ENCODE measurements at regions not wholly inside any gene's neighbourhood (a gene's known extent, or its start where the extent isn't known, plus 50 kb on each side); places are given as distances from the start of the nearest gene placed in this dataset.
"Not testable (repeated sequence)": the region's sequence is repeated elsewhere in the genome, so short reads cannot be mapped to it uniquely, and the experiment has no call there.

DNA sequence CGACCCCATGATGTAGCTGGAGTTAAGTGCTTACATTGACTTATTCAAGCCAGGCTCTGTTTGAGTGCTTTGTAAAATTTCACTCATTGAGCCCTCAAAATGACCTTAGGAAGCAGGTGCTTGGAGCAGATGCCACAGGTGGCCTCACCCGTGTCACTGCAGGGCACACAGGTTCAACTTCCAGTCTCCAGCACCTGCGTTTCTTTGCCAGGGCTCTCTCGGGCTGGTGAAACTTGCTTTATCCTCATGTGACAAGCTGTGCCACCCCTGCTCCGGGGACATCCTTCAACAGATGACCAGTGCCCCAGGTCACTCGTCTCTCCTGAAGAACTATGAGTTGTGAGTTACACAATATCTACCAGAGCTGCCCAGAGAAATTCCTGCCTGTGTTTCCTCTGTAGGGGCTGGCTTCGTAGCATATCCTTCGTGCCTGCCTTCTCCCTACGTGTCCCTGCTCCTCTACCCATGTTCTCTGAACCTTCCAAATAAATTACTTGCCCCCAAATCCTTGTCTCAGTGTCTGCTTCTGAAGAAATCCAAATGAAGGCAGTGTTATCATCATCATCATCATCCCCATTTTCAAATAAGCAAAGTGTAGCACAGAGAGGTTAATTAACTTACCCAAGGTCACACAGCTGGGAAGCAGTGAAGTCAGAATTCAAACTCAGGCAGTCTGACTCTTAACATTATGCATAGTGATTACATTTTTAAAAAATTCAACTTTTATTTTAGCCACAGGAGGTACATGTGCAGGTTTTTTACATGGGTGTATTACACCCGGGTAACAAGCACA, 352.5 kb downstream of the NPIPA8 start:
- no peak for DNase-seq (ENCODE audit: low spot score)

GRCh38 chr16:17983114-17983513, 353.4 kb downstream of the NPIPA8 start:
- no peak for DNase-seq (ENCODE audit: low spot score)

DNA sequence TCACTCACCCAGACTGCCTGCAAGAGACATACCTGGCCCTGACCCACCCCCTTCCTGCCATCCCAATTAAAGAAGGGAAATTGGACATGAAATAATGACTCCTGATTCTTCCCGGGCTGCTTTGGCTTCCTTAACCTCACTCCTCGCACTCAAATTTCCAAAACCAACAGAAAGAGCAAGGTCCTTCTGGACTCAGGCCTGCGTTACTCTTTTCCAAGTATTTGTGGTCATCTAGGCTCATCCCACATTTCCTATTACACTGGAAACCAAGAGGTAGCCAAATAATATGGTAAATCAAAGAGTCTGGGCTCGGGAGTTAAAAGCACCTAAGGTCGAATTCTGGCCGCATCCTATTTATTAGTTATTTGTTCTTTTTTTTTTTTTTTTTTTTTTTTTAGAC, 359.3 kb downstream of the NPIPA8 start:
- DNase-seq (ENCODE audit: low spot score): no peak

GRCh38 chr16:17972460-17972943, 364.0 kb downstream of the NPIPA8 start:
- DNase-seq (ENCODE audit: low spot score): no peak

DNA sequence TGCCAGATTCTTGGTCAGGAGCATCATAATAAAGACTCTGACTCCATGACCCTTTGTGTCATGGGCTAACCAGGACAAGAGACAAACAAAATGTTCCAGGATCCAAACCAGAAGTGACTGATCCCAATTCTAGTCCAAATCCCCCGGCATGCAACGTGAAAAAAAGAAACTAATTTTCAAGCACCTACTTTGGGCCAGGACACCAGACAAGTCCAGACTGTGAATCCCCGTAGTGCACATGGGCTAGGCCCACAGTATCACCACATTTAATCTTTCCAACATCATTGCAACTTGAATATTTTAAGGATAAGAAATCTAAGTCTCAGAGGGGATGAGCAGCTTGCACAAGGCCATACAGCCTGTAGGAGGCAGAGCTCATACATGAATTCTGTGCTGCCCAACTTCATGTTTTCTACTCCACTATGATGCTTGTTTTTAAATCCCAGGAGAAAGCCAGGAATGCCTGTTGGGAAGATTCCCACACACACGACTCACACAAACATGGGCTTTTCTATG, 365.7 kb downstream of the NPIPA8 start:
- no peak for DNase-seq (ENCODE audit: low spot score)

GRCh38 chr16:17970157-17970765, 366.3 kb downstream of the NPIPA8 start:
- no peak for DNase-seq (ENCODE audit: low spot score)

DNA sequence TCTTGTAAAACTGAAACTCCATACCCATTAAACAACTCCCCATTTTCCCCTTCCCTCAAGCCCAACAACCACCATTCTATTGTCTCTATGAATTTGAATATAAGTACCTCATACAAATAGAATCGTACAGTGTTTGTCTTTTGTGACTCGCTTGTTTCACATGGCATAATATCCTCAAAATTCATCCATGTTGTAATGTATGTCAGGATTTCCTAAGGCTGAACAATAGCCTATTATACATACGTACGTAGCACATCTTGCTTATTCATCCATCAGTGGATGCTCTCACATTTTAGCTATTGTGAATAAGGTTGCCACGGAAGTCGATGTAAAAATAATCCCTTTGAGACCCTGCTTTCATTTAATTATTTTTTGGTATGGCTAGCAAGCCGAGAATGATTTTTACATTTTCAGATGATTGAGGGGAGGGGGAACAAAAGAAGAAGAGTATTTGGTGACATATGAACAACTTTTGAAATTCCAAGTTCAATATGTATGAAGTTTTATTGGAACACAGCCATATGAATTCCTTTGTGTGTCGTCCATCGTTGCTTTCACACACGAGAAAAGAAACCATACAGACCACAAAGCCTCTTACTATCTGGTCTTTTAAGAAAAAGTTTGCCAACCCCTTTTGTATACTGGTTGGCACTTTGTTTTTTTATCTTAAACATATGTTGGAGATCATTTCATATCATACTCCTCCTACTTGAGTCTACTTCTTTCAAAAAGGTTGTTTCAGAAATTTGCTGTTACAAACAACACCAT, 371.2 kb downstream of the NPIPA8 start:
- DNase-seq (ENCODE audit: low spot score): no peak

DNA sequence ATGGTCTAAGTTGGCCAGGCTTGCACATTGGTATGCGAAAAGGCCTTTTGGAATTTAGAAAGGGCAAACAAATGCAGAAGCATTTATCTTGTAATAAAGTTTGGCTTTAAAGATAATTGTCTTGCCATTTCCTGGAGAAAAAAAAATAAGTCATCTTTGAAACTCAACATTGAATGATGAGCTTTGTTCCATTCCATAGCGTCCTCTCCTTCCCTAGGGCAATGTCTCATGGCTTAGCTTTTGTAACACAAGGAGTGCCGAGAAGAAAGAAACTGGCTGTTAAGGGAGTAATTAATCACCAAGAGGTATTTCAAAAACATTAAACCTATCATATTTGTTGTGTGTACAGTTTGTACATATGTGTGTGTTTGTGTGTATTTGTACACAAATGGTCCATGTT, 372.3 kb downstream of the NPIPA8 start:
- DNase-seq (ENCODE audit: low spot score): peak; percentile 72

GRCh38 chr16:17963185-17963836, 373.2 kb downstream of the NPIPA8 start:
- no peak for DNase-seq (ENCODE audit: low spot score)

- DNase-seq (ENCODE audit: low spot score): no peak
Measured at GRCh38 chr16:17962726-17963125, 373.8 kb downstream of the NPIPA8 start.

GRCh38 chr16:17961822-17962221, 374.7 kb downstream of the NPIPA8 start:
- not testable (repeated sequence) for DNase-seq (ENCODE audit: low spot score)

DNA sequence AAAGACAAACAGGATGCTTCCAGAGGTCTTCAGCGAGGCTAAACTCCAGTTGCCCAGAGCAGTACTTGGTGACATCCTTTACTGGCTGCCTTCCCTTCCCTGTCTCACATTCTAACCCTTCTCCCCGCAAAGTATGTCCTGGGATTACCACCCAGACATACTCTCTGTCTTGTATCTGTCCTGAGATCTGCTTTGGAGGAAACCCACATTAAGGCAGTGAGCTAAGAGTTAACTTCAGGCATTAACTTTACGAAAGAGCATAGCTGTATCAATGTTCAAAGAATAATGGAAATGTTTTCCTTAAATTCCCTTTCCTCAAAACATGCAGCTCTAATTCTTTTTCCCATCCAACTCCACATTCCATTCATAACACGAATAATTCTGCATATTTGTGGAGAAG, 385.2 kb downstream of the NPIPA8 start:
- no peak for DNase-seq (ENCODE audit: low spot score)

GRCh38 chr16:17949982-17950250, 386.6 kb downstream of the NPIPA8 start:
- DNase-seq (ENCODE audit: low spot score): no peak

DNA sequence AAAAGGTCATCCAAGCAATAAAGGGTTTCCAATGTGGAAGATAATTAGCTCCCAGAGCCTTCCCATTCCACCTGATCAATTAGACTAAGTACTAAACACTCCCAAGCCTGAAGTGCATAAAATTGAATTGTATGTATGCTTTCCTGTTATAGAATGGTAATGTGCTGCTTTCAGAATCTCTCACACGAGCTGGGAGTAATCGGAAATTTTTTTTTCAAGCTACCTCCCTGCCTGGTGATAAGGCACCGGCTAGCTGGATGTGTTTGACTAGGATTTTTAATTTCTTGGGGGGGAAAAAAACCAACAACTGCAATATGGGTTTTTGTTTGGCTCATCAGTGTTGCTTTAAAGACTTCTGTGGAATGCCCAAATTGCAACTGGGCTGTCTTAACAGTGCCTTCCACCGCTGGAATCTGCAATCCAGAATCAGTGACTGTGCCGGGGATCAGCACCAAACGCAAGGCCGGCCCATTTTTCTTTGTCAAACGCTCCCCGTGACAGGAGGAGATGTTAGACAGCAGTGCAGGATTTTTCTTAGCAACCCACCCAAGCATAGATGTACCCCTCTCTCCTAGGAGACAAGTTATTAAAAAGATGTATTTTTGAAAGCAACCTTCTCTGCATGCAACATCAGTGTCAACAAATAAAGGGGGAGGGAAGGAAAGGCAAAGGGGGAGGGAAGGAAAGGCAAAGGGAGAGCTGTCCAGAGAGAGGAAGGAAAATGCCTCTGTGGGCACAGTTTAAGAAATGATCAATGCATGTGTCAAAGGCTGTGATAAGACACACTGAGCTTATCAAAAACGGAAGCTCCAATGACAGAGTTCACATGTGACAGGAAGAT, 387.2 kb downstream of the NPIPA8 start:
- DNase-seq (ENCODE audit: low spot score): no peak

DNA sequence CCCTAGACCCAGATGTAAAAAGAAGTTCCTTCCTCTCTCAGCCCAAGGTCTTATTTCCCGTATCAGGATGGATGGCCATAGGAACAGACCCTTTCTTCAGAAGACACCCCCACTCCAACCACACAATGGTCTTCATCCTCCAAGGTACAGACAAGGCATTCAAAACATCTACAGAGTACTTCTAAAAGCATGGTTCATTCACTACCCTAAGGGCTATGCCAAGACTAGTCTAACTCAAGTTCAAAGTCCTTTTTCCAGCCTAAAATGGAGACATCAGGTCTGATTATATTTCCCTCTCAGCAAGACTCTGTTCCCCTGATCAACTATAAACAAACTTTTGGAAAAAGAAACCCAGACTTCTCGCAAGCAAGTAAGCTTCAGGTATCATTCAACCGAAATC, 388.9 kb downstream of the NPIPA8 start:
- no peak for DNase-seq (ENCODE audit: low spot score)

DNA sequence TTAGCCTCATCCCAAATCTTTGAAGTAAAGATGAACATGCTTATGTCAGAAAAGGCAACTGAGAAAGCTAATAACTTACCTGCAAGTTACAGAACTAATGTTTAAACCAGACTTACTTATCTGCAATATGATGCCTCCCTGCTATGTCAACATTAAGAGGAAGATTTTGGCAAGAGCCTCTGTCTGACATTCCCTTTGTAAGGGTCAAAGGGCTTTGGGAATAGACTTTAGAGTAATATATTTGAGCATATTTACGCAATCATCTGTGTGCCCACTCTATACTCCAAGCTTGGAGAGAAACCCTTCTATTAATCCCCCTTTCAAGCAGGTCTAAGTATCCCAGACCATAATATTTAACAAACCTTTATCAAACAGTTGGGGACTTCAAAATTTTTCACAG, 389.4 kb downstream of the NPIPA8 start:
- no peak for DNase-seq (ENCODE audit: low spot score)

- no peak for DNase-seq (ENCODE audit: low spot score)
Measured at GRCh38 chr16:17945080-17945601, 391.4 kb downstream of the NPIPA8 start.

- no peak for DNase-seq (ENCODE audit: low spot score)
Measured at GRCh38 chr16:17944345-17944744, 392.2 kb downstream of the NPIPA8 start.

- no peak for DNase-seq (ENCODE audit: low spot score)
Measured at GRCh38 chr16:17942067-17942466, 394.5 kb downstream of the NPIPA8 start.

GRCh38 chr16:17940584-17941364, 395.8 kb downstream of the NPIPA8 start:
- DNase-seq (ENCODE audit: low spot score): no peak

Measured in COLO829 (cell line).